Upper lobe of left lung (tissue), 6 donors: ENCODE measurements at regions not wholly inside any gene's neighbourhood (a gene's known extent, or its start where the extent isn't known, plus 50 kb on each side); places are given as distances from the start of the nearest gene placed in this dataset.
A peak's percentile ranks its signal among the peaks of the same experiment; 100 is the strongest.
"Not testable (repeated sequence)": the region's sequence is repeated elsewhere in the genome, so short reads cannot be mapped to it uniquely, and the experiment has no call there.

ENCODE experiments used
- ATAC-seq, 2 donors: fragments of 200-7000 bp; cut with Tn5 transposase; one replicate each; pipeline ENCODE4 v1.9.1; 2022; ENCODE audit warnings: mild to moderate bottlenecking in 2 of 2, moderate library complexity in 2 of 2; ENCODE audit not compliant: low FRiP score in 2 of 2
- DNase-seq, 2 donors: peaks; one replicate each; pipeline ENCODE4 v3.0.0-alpha.2; 2019 to 2020
- H3K27ac ChIP-seq, 4 donors: fragments of 200-600 bp; sonication (generic); one replicate each; pipeline ENCODE4 v1.5.1; 2016 to 2019
- H3K27me3 ChIP-seq, 4 donors: fragments of 200-600 bp; sonication (generic); one replicate each; pipeline ENCODE4 v1.5.1; 2017 to 2019
- H3K36me3 ChIP-seq, 4 donors: fragments of 200-600 bp; sonication (generic); one replicate each; pipeline ENCODE4 v1.5.1; 2016 to 2019
- H3K4me1 ChIP-seq, 4 donors: fragments of 200-600 bp; sonication (generic); one replicate each; pipeline ENCODE4 v1.5.1; 2018 to 2019
- H3K4me3 ChIP-seq, 4 donors: fragments of 200-600 bp; sonication (generic); one replicate each; pipeline ENCODE4 v1.5.1; 2017 to 2019; ENCODE audit warnings: mild to moderate bottlenecking in 2 of 4, moderate library complexity in 1 of 4
- H3K9me3 ChIP-seq, 4 donors: fragments of 200-600 bp; sonication (generic); one replicate each; pipeline ENCODE4 v1.5.1; 2018 to 2019
- EP300 ChIP-seq, 4 donors: sonication (generic); formaldehyde crosslinking; IDR thresholded peaks; one replicate each; pipeline ENCODE4 v1.5.1; 2017; ENCODE audit warnings: antibody characterized with exemption in 4 of 4, control low read depth in 2 of 4
- POLR2A ChIP-seq, 4 donors: fragments of 450-650 bp; IDR thresholded peaks; one replicate each; pipeline ENCODE4 v1.5.1; 2016 to 2017; ENCODE audit warnings: antibody characterized with exemption in 4 of 4, mild to moderate bottlenecking in 2 of 4
- POLR2AphosphoS5 ChIP-seq, 2 donors: sonication (generic); formaldehyde crosslinking; IDR thresholded peaks; one replicate each; pipeline ENCODE4 v1.5.1; 2017; ENCODE audit warnings: antibody characterized with exemption in 2 of 2
- WGBS, 2 donors: methylation state at CpG; one replicate each; pipeline ENCODE4 v1.1.5; 2017 to 2018; 5-methylcytosine and 5-hydroxymethylcytosine counted together
- TF ChIP-seq, protein P1 (sequence below), 6 experiments: fragments of 450-650 bp in 4 of 6; fragments of 200-600 bp in 2 of 6; sonication (generic) in 2 of 6; IDR thresholded peaks; one replicate each; pipeline ENCODE4 v1.5.1; 2016 to 2019; ENCODE audit warnings: antibody characterized with exemption in 6 of 6
- donor health status: DM: no; HTN: no; CAD: no; lungs with moderate emphysema.
- donor health status: DM: no; HTN: yes; CAD: no; lungs with severe emphysema.

DNA sequence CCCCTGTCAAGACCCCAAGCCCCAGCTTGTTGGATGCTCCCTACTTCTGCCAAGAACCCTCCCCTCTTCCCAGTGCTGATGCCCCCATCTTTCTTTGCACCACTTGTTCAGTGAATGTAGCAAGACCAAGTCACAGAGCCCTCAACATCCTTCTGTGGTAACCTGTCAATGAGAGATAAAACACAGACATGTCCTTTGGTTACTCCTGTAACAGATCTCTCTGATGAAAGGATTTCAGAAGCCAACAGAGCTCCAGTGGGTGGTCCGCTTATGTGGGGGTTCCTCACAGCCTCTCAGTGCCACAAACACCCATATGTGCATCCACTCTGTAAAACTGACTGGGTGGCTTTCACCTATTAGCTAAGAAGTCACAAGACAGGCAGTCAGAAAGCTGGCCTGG, 93.2 kb upstream of the CST7 start:
- 80% methylated on average over 1 of the region's 1 CpG; no CpG with 5 or more reads in 1 of the 2 donors for WGBS, 2 donors
- Histone ChIP-seq H3K27me3 (no peaks in the 10 kb centered on the region), H3K4me1 (no peaks in the 10 kb centered on the region), H3K27ac (no peak overlapping the region), H3K4me3 (no peak overlapping the region), H3K9me3 (peaks cover 0 to 13% (median 2%) of the 10 kb centered on the region in 4 donors), H3K36me3 (no peaks in the 10 kb centered on the region)
- DNase-seq (no peak), ATAC-seq (no peak)
- TF ChIP-seq, protein P1, sequence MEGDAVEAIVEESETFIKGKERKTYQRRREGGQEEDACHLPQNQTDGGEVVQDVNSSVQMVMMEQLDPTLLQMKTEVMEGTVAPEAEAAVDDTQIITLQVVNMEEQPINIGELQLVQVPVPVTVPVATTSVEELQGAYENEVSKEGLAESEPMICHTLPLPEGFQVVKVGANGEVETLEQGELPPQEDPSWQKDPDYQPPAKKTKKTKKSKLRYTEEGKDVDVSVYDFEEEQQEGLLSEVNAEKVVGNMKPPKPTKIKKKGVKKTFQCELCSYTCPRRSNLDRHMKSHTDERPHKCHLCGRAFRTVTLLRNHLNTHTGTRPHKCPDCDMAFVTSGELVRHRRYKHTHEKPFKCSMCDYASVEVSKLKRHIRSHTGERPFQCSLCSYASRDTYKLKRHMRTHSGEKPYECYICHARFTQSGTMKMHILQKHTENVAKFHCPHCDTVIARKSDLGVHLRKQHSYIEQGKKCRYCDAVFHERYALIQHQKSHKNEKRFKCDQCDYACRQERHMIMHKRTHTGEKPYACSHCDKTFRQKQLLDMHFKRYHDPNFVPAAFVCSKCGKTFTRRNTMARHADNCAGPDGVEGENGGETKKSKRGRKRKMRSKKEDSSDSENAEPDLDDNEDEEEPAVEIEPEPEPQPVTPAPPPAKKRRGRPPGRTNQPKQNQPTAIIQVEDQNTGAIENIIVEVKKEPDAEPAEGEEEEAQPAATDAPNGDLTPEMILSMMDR (IDR thresholded peaks at IDR 0.05) = no peak
- no peak for TF ChIP-seq POLR2A (IDR thresholded peaks at IDR 0.05)
- TF ChIP-seq POLR2AphosphoS5 (IDR thresholded peaks at IDR 0.05) = no peak
- no peak for TF ChIP-seq EP300 (IDR thresholded peaks at IDR 0.05)

DNA sequence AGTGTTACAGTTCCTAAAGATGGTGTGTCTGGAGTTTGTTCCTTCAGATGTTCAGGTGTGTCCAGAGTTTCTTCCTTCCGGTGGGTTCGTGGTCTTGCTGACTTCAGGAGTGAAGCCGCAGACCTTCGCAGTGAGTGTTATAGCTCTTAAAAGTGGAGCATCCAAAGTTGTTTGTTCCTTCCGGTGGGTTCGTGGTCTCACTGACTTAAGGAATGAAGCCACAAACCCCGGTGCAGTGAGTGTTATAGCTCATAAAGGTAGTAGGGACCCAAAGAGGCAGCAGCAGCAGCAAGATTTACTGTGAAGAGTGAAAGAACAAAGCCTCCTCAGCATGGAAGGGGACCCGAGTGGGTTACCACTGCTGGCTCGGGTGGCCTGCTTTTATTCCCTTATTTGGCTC, 90.6 kb upstream of the CST7 start:
- H3K27ac ChIP-seq, H3K4me1 ChIP-seq, H3K36me3 ChIP-seq, H3K4me3 ChIP-seq, H3K27me3 ChIP-seq, ATAC-seq, DNase-seq: not testable (repeated sequence)
- peaks cover 0 to 13% (median 2%) of the 10 kb centered on the region in 4 donors for H3K9me3 ChIP-seq
- WGBS, 2 donors = 90 to 92% methylated on average over 9 of the region's 9 CpGs

DNA sequence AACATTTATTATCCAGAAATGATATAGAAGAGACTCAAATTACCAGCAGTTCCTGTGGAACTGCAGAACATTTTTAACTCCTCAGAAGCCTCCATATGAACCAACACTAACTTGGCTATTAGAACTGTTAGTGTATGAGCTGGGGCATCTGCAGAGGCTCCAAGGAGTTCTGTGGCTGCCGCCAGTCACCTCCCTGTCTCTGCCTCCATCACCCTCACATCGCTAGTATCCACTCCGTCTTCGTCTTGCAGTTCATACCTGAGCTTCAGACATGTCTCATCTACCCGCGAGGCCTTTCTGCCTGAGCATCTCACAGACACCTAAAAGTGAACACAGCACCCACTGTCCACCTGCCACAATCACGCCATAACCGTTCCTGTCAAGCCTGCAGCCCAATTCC, 89.5 kb upstream of the CST7 start:
- no peak overlapping the region for H3K4me3 ChIP-seq
- no peak overlapping the region for H3K27ac ChIP-seq
- peaks cover under 1 to 8% (median 4%) of the 10 kb centered on the region in 4 donors for H3K9me3 ChIP-seq
- ATAC-seq = no peak
- DNase-seq = no peak
- TF ChIP-seq, protein P1 (IDR thresholded peaks at IDR 0.05) = no peak
- TF ChIP-seq POLR2A (IDR thresholded peaks at IDR 0.05) = no peak
- TF ChIP-seq EP300 (IDR thresholded peaks at IDR 0.05) = no peak
- TF ChIP-seq POLR2AphosphoS5 (IDR thresholded peaks at IDR 0.05) = no peak
- WGBS, 2 donors = 93 to 96% methylated on average over 8 of the region's 8 CpGs
- no peaks in the 10 kb centered on the region for H3K4me1 ChIP-seq
- H3K27me3 ChIP-seq = no peaks in the 10 kb centered on the region
- no peaks in the 10 kb centered on the region for H3K36me3 ChIP-seq

DNA sequence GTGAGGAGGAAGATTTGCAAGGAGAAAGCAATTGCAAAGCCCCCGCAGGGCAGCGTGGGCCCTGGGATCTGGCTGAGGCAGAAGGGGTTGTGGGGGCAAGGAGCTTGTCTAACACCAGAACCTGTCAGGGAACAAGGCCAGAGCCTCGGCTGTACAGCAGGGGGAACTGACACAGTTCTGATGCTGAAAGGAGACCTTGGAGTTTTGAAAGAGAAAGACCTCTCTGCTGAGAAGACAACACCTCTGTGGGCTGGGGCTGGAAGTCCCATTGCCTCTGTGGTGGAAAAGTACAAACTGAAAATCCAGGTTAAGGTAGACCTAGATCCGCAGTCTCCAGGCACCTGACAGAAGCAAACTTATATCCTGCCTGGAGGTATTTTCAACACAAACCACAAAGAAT, 86.9 kb upstream of the CST7 start:
- Histone ChIP-seq H3K9me3 (peaks cover 4 to 15% (median 12%) of the 10 kb centered on the region in 4 donors), H3K4me3 (no peak overlapping the region), H3K27ac (no peak overlapping the region), H3K4me1 (no peaks in the 10 kb centered on the region), H3K27me3 (no peaks in the 10 kb centered on the region), H3K36me3 (no peaks in the 10 kb centered on the region)
- TF ChIP-seq, protein P1 (IDR thresholded peaks at IDR 0.05) = no peak
- no peak for TF ChIP-seq EP300 (IDR thresholded peaks at IDR 0.05)
- no peak for TF ChIP-seq POLR2A (IDR thresholded peaks at IDR 0.05)
- no peak for TF ChIP-seq POLR2AphosphoS5 (IDR thresholded peaks at IDR 0.05)
- WGBS, 2 donors = 76 to 85% methylated on average over 4 of the region's 4 CpGs
- ATAC-seq (no peak), DNase-seq (peak in 1 of 2 donors; percentile 32)

DNA sequence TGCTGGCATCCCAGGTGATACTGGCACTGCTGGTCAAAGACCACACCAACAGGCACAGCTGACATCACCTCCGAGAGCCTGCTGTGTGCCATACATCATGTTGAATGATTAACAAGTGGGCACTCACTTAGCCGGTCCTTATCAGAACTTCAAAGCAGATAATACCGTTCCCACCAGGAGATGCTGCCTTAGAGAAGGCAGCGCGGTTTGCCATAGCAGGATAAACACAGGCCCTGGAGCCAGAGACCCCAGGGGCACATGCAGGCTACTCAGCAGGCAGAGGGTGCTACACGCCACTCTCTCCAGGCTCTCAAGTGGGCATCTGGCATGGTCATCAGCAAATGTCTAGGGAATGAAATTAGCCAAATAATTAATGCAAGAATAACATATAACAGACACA, 86.5 kb upstream of the CST7 start:
- Histone ChIP-seq H3K27ac (no peak overlapping the region), H3K4me1 (no peaks in the 10 kb centered on the region), H3K4me3 (no peak overlapping the region), H3K36me3 (no peaks in the 10 kb centered on the region), H3K9me3 (peaks cover 4 to 15% (median 12%) of the 10 kb centered on the region in 4 donors), H3K27me3 (no peaks in the 10 kb centered on the region)
- TF ChIP-seq EP300 (IDR thresholded peaks at IDR 0.05) (no peak), POLR2A (IDR thresholded peaks at IDR 0.05) (no peak), POLR2AphosphoS5 (IDR thresholded peaks at IDR 0.05) (no peak)
- TF ChIP-seq, protein P1 (IDR thresholded peaks at IDR 0.05) = no peak
- no peak for DNase-seq
- ATAC-seq = no peak
- 61 to 67% methylated on average over 5 to 6 of the region's 6 CpGs for WGBS, 2 donors
